ENCODE measurements at regions not wholly inside any gene's neighbourhood (a gene's known extent, or its start where the extent isn't known, plus 50 kb on each side); places are given as distances from the start of the nearest gene placed in this dataset.

- H4K20me1 ChIP-seq (ENCODE audit: insufficient read depth, low read length) = no peaks in the 10 kb centered on the region
- no peak overlapping the region for H3K9ac ChIP-seq (ENCODE audit: low read length)
- no peak for DNase-seq
- no peaks in the 10 kb centered on the region for H3K79me2 ChIP-seq (ENCODE audit: low read length)
- no peak for TF ChIP-seq EZH2 (optimal IDR thresholded peaks at IDR 0.05; ENCODE audit: low read depth, low read length)
- TF ChIP-seq, protein P1, sequence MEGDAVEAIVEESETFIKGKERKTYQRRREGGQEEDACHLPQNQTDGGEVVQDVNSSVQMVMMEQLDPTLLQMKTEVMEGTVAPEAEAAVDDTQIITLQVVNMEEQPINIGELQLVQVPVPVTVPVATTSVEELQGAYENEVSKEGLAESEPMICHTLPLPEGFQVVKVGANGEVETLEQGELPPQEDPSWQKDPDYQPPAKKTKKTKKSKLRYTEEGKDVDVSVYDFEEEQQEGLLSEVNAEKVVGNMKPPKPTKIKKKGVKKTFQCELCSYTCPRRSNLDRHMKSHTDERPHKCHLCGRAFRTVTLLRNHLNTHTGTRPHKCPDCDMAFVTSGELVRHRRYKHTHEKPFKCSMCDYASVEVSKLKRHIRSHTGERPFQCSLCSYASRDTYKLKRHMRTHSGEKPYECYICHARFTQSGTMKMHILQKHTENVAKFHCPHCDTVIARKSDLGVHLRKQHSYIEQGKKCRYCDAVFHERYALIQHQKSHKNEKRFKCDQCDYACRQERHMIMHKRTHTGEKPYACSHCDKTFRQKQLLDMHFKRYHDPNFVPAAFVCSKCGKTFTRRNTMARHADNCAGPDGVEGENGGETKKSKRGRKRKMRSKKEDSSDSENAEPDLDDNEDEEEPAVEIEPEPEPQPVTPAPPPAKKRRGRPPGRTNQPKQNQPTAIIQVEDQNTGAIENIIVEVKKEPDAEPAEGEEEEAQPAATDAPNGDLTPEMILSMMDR (IDR thresholded peaks at IDR 0.05; ENCODE audit: low read length) = no peak
- TF ChIP-seq EZH2phosphoT487 (IDR thresholded peaks at IDR 0.05; ENCODE audit: low read length) = no peak
- no peaks in the 10 kb centered on the region for H3K9me2 ChIP-seq (replicated peaks; ENCODE audit: insufficient read depth, low read length)
- H3K4me2 ChIP-seq (ENCODE audit: low read depth, low read length) = no peak overlapping the region
- no peak overlapping the region for H2AFZ ChIP-seq (ENCODE audit: low read length)
- H3K9me3 ChIP-seq (replicated peaks; ENCODE audit: insufficient read depth, low read length) = no peaks in the 10 kb centered on the region
- no peak overlapping the region for H3K27ac ChIP-seq (ENCODE audit: low read length)
- H3K4me1 ChIP-seq (ENCODE audit: low read length) = peaks cover 8% of the 10 kb centered on the region
- no peaks in the 10 kb centered on the region for H3K27me3 ChIP-seq (replicated peaks; ENCODE audit: insufficient read depth, low read length)
- no peaks in the 10 kb centered on the region for H3K36me3 ChIP-seq (replicated peaks; ENCODE audit: insufficient read depth, low read length)
- no peaks in the 10 kb centered on the region for H3F3A ChIP-seq (ENCODE audit: insufficient read depth, low read length)
- H3K4me3 ChIP-seq (ENCODE audit: low read length) = no peak overlapping the region
These were observed 564.9 kb upstream of the CITED2 start for GRCh38 chr6:139939189-139939979.

- Histone ChIP-seq H3K27me3 (replicated peaks; ENCODE audit: insufficient read depth, low read length) (no peaks in the 10 kb centered on the region), H3F3A (ENCODE audit: insufficient read depth, low read length) (no peaks in the 10 kb centered on the region), H3K27ac (ENCODE audit: low read length) (no peak overlapping the region), H3K4me2 (ENCODE audit: low read depth, low read length) (no peak overlapping the region), H4K20me1 (ENCODE audit: insufficient read depth, low read length) (no peaks in the 10 kb centered on the region), H3K4me3 (ENCODE audit: low read length) (no peak overlapping the region), H3K9me2 (replicated peaks; ENCODE audit: insufficient read depth, low read length) (no peaks in the 10 kb centered on the region), H3K79me2 (ENCODE audit: low read length) (no peaks in the 10 kb centered on the region), H2AFZ (ENCODE audit: low read length) (no peak overlapping the region), H3K9me3 (replicated peaks; ENCODE audit: insufficient read depth, low read length) (no peaks in the 10 kb centered on the region), H3K4me1 (ENCODE audit: low read length) (no peaks in the 10 kb centered on the region), H3K9ac (ENCODE audit: low read length) (no peak overlapping the region), H3K36me3 (replicated peaks; ENCODE audit: insufficient read depth, low read length) (no peaks in the 10 kb centered on the region)
- TF ChIP-seq, protein P1 (IDR thresholded peaks at IDR 0.05; ENCODE audit: low read length) = no peak
- TF ChIP-seq EZH2 (optimal IDR thresholded peaks at IDR 0.05; ENCODE audit: low read depth, low read length) (no peak), EZH2phosphoT487 (IDR thresholded peaks at IDR 0.05; ENCODE audit: low read length) (no peak)
- DNase-seq = no peak
These were observed 558.2 kb upstream of the CITED2 start for GRCh38 chr6:139932671-139933070.

DNA sequence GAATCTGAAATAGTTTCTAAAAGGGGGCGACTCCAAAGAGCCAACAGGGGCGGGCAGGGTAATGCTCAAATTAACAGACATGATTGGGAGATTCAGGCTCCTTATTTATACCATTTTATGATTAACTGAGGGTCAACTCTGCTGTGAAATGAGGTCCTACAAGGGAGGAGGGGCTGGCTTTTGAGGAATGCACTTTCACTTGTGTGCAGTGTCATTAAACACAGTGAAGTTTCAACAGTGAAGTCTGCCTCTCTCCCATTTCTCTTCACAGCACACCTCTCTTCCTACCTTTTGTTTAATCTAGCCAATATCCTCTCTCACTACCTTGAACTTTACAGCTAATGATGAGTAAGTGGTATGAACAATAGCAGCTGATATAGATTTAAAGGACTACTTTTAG is 557.3 kb upstream of the CITED2 start:
- TF ChIP-seq EZH2 (optimal IDR thresholded peaks at IDR 0.05; ENCODE audit: low read depth, low read length) (no peak), EZH2phosphoT487 (IDR thresholded peaks at IDR 0.05; ENCODE audit: low read length) (no peak)
- TF ChIP-seq, protein P1 (IDR thresholded peaks at IDR 0.05; ENCODE audit: low read length) = no peak
- H2AFZ ChIP-seq (ENCODE audit: low read length) = no peak overlapping the region

More for the DNA sequence above, 557.3 kb upstream of the CITED2 start:
- Histone ChIP-seq H3K4me1 (ENCODE audit: low read length) (no peaks in the 10 kb centered on the region), H4K20me1 (ENCODE audit: insufficient read depth, low read length) (no peaks in the 10 kb centered on the region), H3K4me3 (ENCODE audit: low read length) (no peak overlapping the region), H3K27me3 (replicated peaks; ENCODE audit: insufficient read depth, low read length) (no peaks in the 10 kb centered on the region), H3K27ac (ENCODE audit: low read length) (no peak overlapping the region), H3K79me2 (ENCODE audit: low read length) (no peaks in the 10 kb centered on the region), H3K9me3 (replicated peaks; ENCODE audit: insufficient read depth, low read length) (no peaks in the 10 kb centered on the region), H3K36me3 (replicated peaks; ENCODE audit: insufficient read depth, low read length) (no peaks in the 10 kb centered on the region), H3K4me2 (ENCODE audit: low read depth, low read length) (no peak overlapping the region), H3K9ac (ENCODE audit: low read length) (no peak overlapping the region), H3F3A (ENCODE audit: insufficient read depth, low read length) (no peaks in the 10 kb centered on the region), H3K9me2 (replicated peaks; ENCODE audit: insufficient read depth, low read length) (no peaks in the 10 kb centered on the region)
- no peak for DNase-seq
